Trophoblast cell (in vitro differentiated cells and primary cell): ENCODE measurements at regions not wholly inside any gene's neighbourhood (a gene's known extent, or its start where the extent isn't known, plus 50 kb on each side); places are given as distances from the start of the nearest gene placed in this dataset.

Source experiments
- DNase-seq, 2 donors: peaks; one replicate each; pipeline ENCODE4 v3.0.0-alpha.2; 2016
- H2AFZ ChIP-seq: 2 replicates; pipeline ENCODE4 v1.6.1; 2013; ENCODE audit warnings: low read length, moderate library complexity, mild to moderate bottlenecking; ENCODE audit not compliant: insufficient read depth, poor library complexity
- H2AK5ac ChIP-seq: 2 replicates; pipeline ENCODE4 v1.6.1; 2013; ENCODE audit warnings: mild to moderate bottlenecking, low read length
- H2BK120ac ChIP-seq: 2 replicates; pipeline ENCODE4 v1.6.1; 2013; ENCODE audit warnings: low read length, mild to moderate bottlenecking, moderate library complexity; ENCODE audit not compliant: insufficient read depth, poor library complexity
- H2BK12ac ChIP-seq: 2 replicates; pipeline ENCODE4 v1.6.1; 2013; ENCODE audit warnings: mild to moderate bottlenecking, low read length, moderate library complexity
- H2BK5ac ChIP-seq: 2 replicates; pipeline ENCODE4 v1.6.1; 2013; ENCODE audit warnings: low read length, low read depth, moderate library complexity, mild to moderate bottlenecking; ENCODE audit not compliant: poor library complexity
- H3K14ac ChIP-seq: 2 replicates; pipeline ENCODE4 v1.6.1; 2013; ENCODE audit warnings: mild to moderate bottlenecking, low read length
- H3K18ac ChIP-seq: 2 replicates; pipeline ENCODE4 v1.6.1; 2013; ENCODE audit warnings: mild to moderate bottlenecking, low read length
- H3K23ac ChIP-seq: 2 replicates; pipeline ENCODE4 v1.6.1; 2013; ENCODE audit warnings: low read length
- H3K27ac ChIP-seq: 2 replicates; pipeline ENCODE4 v1.5.1; 2013; ENCODE audit warnings: low read depth, mild to moderate bottlenecking, inconsistent platforms, low read length, moderate library complexity
- H3K27me3 ChIP-seq: 2 replicates; pipeline ENCODE4 v1.6.1; 2013; ENCODE audit warnings: inconsistent platforms, mild to moderate bottlenecking, low read length, moderate library complexity; ENCODE audit not compliant: insufficient read depth
- H3K36me3 ChIP-seq, 2 experiments: 1 replicate in 1 of 2; 2 replicates in 1 of 2; pipeline ENCODE4 v1.6.1; 2013; ENCODE audit warnings: low read length in 2 of 2, mild to moderate bottlenecking in 2 of 2, moderate library complexity in 1 of 2; ENCODE audit not compliant: insufficient read depth in 2 of 2, control insufficient read depth in 1 of 2
- H3K4ac ChIP-seq: 2 replicates; pipeline ENCODE4 v1.6.1; 2013; ENCODE audit warnings: low read depth, mild to moderate bottlenecking, low read length, moderate library complexity
- H3K4me1 ChIP-seq, 2 experiments: 1 replicate in 1 of 2; 2 replicates in 1 of 2; pipeline ENCODE4 v1.6.1; 2013; ENCODE audit warnings: low read length in 2 of 2, mild to moderate bottlenecking in 2 of 2, moderate library complexity in 1 of 2; ENCODE audit not compliant: insufficient read depth in 2 of 2, control insufficient read depth in 1 of 2
- H3K4me2 ChIP-seq: 2 replicates; pipeline ENCODE4 v1.6.1; 2013; ENCODE audit warnings: inconsistent platforms, mild to moderate bottlenecking, low read length, moderate library complexity
- H3K4me3 ChIP-seq: 2 replicates; pipeline ENCODE4 v1.5.1; 2013; ENCODE audit warnings: mild to moderate bottlenecking, low read depth, low read length, inconsistent platforms
- H3K79me1 ChIP-seq: one replicate; pipeline ENCODE4 v1.6.1; 2013; ENCODE audit warnings: low read length
- H3K79me2 ChIP-seq: 2 replicates; pipeline ENCODE4 v1.6.1; 2013; ENCODE audit warnings: low read length, mild to moderate bottlenecking; ENCODE audit not compliant: control insufficient read depth, insufficient read depth, poor library complexity
- H3K9ac ChIP-seq: 2 replicates; pipeline ENCODE4 v1.6.1; 2013; ENCODE audit warnings: mild to moderate bottlenecking, low read length
- H3K9me3 ChIP-seq: 2 replicates; pipeline ENCODE4 v1.6.1; 2013; ENCODE audit warnings: low read depth, mild to moderate bottlenecking, control low read depth, inconsistent platforms, low read length; ENCODE audit not compliant: insufficient read depth
- H4K12ac ChIP-seq: 2 replicates; pipeline ENCODE4 v1.6.1; 2013; ENCODE audit warnings: low read depth, mild to moderate bottlenecking, low read length, moderate library complexity
- H4K8ac ChIP-seq: 2 replicates; pipeline ENCODE4 v1.6.1; 2013; ENCODE audit warnings: low read depth, mild to moderate bottlenecking, low read length, moderate library complexity
- H4K91ac ChIP-seq: one replicate; pipeline ENCODE4 v1.6.1; 2013; ENCODE audit warnings: low read depth, mild to moderate bottlenecking, low read length, moderate library complexity
- whole genome bisulfite sequencing: extraction: QIAGEN DNeasy Blood & Tissue Kit; methylation state at CpG from one replicate; pipeline ENCODE4 v1.1.7; 2013; ENCODE audit warnings: missing lambda C conversion rate; ENCODE audit not compliant: insufficient read length, insufficient coverage; ENCODE audit errors: extremely low coverage; 5-methylcytosine and 5-hydroxymethylcytosine counted together

DNA sequence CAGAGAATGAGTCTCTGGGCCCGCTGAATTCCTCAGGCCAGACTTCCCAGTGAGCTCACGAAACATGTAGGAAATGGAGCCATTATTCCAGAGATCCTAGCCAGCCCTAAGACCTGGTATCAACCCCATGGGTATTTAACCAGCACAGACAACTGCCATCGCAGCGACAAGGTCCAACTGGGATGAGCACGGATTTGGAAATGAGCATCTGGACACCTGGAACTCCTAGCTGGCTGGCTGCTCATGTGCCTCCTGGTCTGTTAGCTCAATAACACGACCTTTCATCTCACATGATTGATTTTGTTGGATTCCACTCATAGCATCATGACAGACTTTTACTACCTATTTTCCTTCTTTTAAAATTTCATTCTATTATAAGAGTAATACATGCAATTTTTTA lies 51.0 kb downstream of the POU3F3 start:
- DNase-seq: no peak
- no peak overlapping the region for H2BK5ac ChIP-seq
- no peak overlapping the region for H3K4ac ChIP-seq
- no CpG with 5 or more reads among the region's 6 CpGs for WGBS
- no peak overlapping the region for H3K9ac ChIP-seq
- no peaks in the 10 kb centered on the region for H3K27me3 ChIP-seq
- no peak overlapping the region for H4K12ac ChIP-seq
- no peak overlapping the region for H3K4me3 ChIP-seq
- no peak overlapping the region for H2BK12ac ChIP-seq
- no peak overlapping the region for H3K4me2 ChIP-seq
- H3K79me2 ChIP-seq: no peaks in the 10 kb centered on the region
- no peak overlapping the region for H3K23ac ChIP-seq
- no peak overlapping the region for H2AK5ac ChIP-seq
- no peak overlapping the region for H2BK120ac ChIP-seq
- no peak overlapping the region for H4K91ac ChIP-seq
- no peaks in the 10 kb centered on the region for H3K4me1 ChIP-seq
- H4K8ac ChIP-seq: no peak overlapping the region
- H3K36me3 ChIP-seq: no peaks in the 10 kb centered on the region
- H2AFZ ChIP-seq: no peak overlapping the region
- no peaks in the 10 kb centered on the region for H3K9me3 ChIP-seq
- H3K14ac ChIP-seq: no peak overlapping the region
- H3K27ac ChIP-seq: no peak overlapping the region
- H3K18ac ChIP-seq: no peak overlapping the region
- no peaks in the 10 kb centered on the region for H3K79me1 ChIP-seq

DNA sequence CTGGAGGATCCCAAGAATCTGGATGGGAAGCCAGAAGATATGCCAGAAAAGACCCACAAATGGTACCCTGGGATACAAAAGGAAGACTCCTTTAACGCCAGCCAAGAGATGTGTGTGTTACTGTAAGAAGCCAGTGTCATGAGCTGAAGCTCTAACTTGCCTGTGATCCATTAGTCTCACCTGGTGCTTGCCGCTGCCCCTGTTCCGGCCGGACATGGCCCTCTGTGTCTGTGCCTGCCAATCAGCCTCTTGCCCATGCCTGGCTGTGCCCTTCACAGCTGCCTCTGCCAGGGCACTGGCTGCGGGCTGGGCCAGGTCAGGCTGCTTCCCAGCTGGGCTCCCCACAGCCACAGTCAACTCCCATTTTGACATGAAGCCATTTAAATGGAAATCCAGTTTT lies 55.4 kb downstream of the POU3F3 start:
- H3K79me2 ChIP-seq: no peaks in the 10 kb centered on the region
- no peak overlapping the region for H4K91ac ChIP-seq
- H4K8ac ChIP-seq: no peak overlapping the region
- no peak overlapping the region for H2BK120ac ChIP-seq
- H3K4ac ChIP-seq: no peak overlapping the region
- no peak overlapping the region for H3K9ac ChIP-seq
- H2AFZ ChIP-seq: no peak overlapping the region
- H3K4me3 ChIP-seq: no peak overlapping the region
- H4K12ac ChIP-seq: no peak overlapping the region
- H2BK12ac ChIP-seq: no peak overlapping the region
- no peak overlapping the region for H3K14ac ChIP-seq
- H3K23ac ChIP-seq: no peak overlapping the region
- H2BK5ac ChIP-seq: no peak overlapping the region
- no peaks in the 10 kb centered on the region for H3K36me3 ChIP-seq
- H3K27ac ChIP-seq: no peak overlapping the region
- no peaks in the 10 kb centered on the region for H3K4me1 ChIP-seq
- no peak overlapping the region for H3K18ac ChIP-seq
- no peaks in the 10 kb centered on the region for H3K9me3 ChIP-seq
- no peaks in the 10 kb centered on the region for H3K27me3 ChIP-seq
- no peak for DNase-seq
- WGBS: no CpG with 5 or more reads among the region's 5 CpGs
- no peak overlapping the region for H2AK5ac ChIP-seq
- no peaks in the 10 kb centered on the region for H3K79me1 ChIP-seq
- H3K4me2 ChIP-seq: no peak overlapping the region

DNA sequence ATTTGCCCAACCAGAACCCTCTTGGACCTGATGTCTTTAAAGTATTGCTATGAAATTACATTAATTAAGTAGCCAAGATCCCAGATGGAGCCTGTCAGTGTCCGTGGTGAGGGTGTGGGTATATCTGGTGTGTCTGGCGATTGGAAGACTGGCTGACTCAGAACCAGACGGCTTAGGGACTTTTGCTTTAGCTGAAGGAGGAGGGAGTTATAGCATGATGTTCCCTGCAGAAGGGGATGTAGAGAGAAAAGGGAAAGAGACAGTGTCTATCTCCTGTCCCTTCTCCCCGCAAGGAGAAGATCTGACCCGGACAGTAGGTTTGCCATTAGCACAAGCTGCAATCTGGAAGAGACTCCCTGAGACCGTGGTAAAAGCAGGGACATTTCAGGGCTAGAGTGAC lies 60.6 kb downstream of the POU3F3 start:
- Histone ChIP-seq H3K36me3 (no peaks in the 10 kb centered on the region), H3K14ac (no peak overlapping the region), H2BK120ac (no peak overlapping the region), H3K4me3 (no peak overlapping the region), H3K9me3 (no peaks in the 10 kb centered on the region), H3K4me1 (no peaks in the 10 kb centered on the region), H2AK5ac (no peak overlapping the region), H3K9ac (no peak overlapping the region), H4K12ac (no peak overlapping the region), H3K23ac (no peak overlapping the region), H3K4me2 (no peak overlapping the region), H3K79me2 (no peaks in the 10 kb centered on the region), H3K18ac (no peak overlapping the region), H3K27me3 (no peaks in the 10 kb centered on the region), H2AFZ (no peak overlapping the region), H2BK12ac (no peak overlapping the region), H3K4ac (no peak overlapping the region), H4K91ac (no peak overlapping the region), H3K79me1 (no peaks in the 10 kb centered on the region), H2BK5ac (no peak overlapping the region), H4K8ac (no peak overlapping the region), H3K27ac (no peak overlapping the region)
- DNase-seq: no peak
- no CpG with 5 or more reads among the region's 6 CpGs for WGBS

DNA sequence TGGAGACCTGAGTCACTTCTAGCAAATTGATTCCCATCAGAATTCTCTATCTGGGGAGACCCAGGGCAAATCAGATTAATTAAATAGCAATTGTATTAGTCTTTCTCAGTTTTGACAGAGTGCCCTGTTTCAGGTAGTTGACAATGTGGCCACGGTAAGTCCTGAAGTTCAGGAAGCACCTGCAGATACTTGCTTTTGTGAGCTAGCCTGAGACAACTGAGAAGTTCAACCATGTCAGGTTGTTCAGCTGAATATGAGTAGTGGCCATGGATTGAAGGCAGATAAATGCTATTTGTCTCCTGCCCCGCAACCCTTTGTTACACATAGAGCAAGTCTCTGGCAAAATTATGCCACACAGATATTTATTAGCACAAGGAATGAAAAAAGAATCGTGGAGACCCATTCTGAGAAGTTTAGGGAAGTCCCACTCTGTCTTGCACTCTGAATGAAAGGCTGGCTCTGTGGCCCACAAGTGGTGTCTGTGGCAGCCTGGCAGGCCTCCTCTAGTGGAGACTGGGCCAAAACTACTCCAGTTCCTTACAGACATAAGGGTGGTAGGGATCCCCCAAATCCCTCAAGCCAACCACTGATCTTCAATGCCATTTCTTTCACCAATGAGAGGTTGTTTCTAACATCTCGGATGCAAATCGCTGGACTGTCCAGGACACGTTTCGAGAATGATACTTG lies 61.3 kb downstream of the POU3F3 start:
- no peaks in the 10 kb centered on the region for H3K36me3 ChIP-seq
- no peak overlapping the region for H2BK5ac ChIP-seq
- H3K4ac ChIP-seq: no peak overlapping the region
- H3K79me2 ChIP-seq: no peaks in the 10 kb centered on the region
- no peak overlapping the region for H2AK5ac ChIP-seq
- H4K12ac ChIP-seq: no peak overlapping the region
- H3K79me1 ChIP-seq: no peaks in the 10 kb centered on the region
- DNase-seq: no peak
- no peak overlapping the region for H4K91ac ChIP-seq
- H3K27me3 ChIP-seq: no peaks in the 10 kb centered on the region
- H2AFZ ChIP-seq: no peak overlapping the region
- no CpG with 5 or more reads among the region's 7 CpGs for WGBS
- H3K4me1 ChIP-seq: no peaks in the 10 kb centered on the region
- no peak overlapping the region for H3K4me3 ChIP-seq
- H3K9me3 ChIP-seq: no peaks in the 10 kb centered on the region
- no peak overlapping the region for H3K23ac ChIP-seq
- H4K8ac ChIP-seq: no peak overlapping the region
- no peak overlapping the region for H2BK12ac ChIP-seq
- no peak overlapping the region for H3K14ac ChIP-seq
- no peak overlapping the region for H3K27ac ChIP-seq
- no peak overlapping the region for H3K4me2 ChIP-seq
- H3K9ac ChIP-seq: no peak overlapping the region
- no peak overlapping the region for H2BK120ac ChIP-seq
- no peak overlapping the region for H3K18ac ChIP-seq
